ENCODE measurements at regions not wholly inside any gene's neighbourhood (a gene's known extent, or its start where the extent isn't known, plus 50 kb on each side); places are given as distances from the start of the nearest gene placed in this dataset.

GRCh38 chr12:86917121-86917520 is 660.9 kb upstream of the MGAT4C start:
- intact Hi-C loops (cut with DNase I): no loop called here
- no peak for TF ChIP-seq CTCF (IDR thresholded peaks at IDR 0.05)

GRCh38 chr12:86914721-86915120 is 658.5 kb upstream of the MGAT4C start:
- no peak overlapping the region for H3K9ac ChIP-seq (ENCODE audit: low read depth in 2 of 2, low read length in 2 of 2)
- intact Hi-C loops (cut with DNase I): no loop called here
- TF ChIP-seq CTCF (IDR thresholded peaks at IDR 0.05): no peak
- H3K27ac ChIP-seq: no peak overlapping the region
- no peaks in the 10 kb centered on the region for H3K4me1 ChIP-seq
- H3K36me3 ChIP-seq: no peaks in the 10 kb centered on the region
- H3K9me3 ChIP-seq: no peaks in the 10 kb centered on the region
- DNase-seq: no peak
- H3K27me3 ChIP-seq: no peaks in the 10 kb centered on the region
- no peak overlapping the region for H3K4me3 ChIP-seq

More at GRCh38 chr12:86917121-86917520, 660.9 kb upstream of the MGAT4C start:
- no peaks in the 10 kb centered on the region for H3K27me3 ChIP-seq
- no peak for DNase-seq
- H3K4me1 ChIP-seq: no peaks in the 10 kb centered on the region
- H3K36me3 ChIP-seq: no peaks in the 10 kb centered on the region
- H3K9me3 ChIP-seq: no peaks in the 10 kb centered on the region
- H3K4me3 ChIP-seq: no peak overlapping the region
- no peak overlapping the region for H3K27ac ChIP-seq
- no peak overlapping the region for H3K9ac ChIP-seq (ENCODE audit: low read depth in 2 of 2, low read length in 2 of 2)

DNA sequence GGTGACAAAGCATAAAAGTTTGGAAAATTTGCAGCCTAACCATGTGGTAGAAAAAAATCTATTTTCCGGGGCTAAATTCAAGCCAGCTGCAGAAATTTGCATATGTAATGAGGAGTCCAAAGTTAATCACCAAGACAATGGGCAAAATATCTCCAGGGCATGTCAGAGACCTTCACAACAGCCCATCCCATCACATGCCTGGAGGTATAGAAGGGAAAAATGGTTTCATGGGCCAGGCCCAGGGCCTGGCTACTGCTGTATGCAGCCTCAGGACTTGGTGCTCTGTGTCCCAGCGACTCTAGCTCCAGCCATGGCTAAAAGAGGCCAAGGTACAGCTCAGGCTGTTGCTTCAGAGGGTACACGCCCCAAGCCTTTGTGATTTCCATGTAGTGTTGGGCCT is 655.8 kb upstream of the MGAT4C start:
- H3K27me3 ChIP-seq: no peaks in the 10 kb centered on the region
- intact Hi-C loops (cut with DNase I): no loop called here
- no peak overlapping the region for H3K9ac ChIP-seq (ENCODE audit: low read depth in 2 of 2, low read length in 2 of 2)
- no peak for TF ChIP-seq CTCF (IDR thresholded peaks at IDR 0.05)
- H3K36me3 ChIP-seq: no peaks in the 10 kb centered on the region
- H3K4me3 ChIP-seq: no peak overlapping the region
- DNase-seq: no peak
- no peaks in the 10 kb centered on the region for H3K9me3 ChIP-seq
- H3K4me1 ChIP-seq: no peaks in the 10 kb centered on the region
- H3K27ac ChIP-seq: no peak overlapping the region

GRCh38 chr12:86903159-86903558 is 647.0 kb upstream of the MGAT4C start:
- no peak overlapping the region for H3K27ac ChIP-seq
- no peaks in the 10 kb centered on the region for H3K9me3 ChIP-seq
- no peak for TF ChIP-seq CTCF (IDR thresholded peaks at IDR 0.05)
- H3K9ac ChIP-seq (ENCODE audit: low read depth in 2 of 2, low read length in 2 of 2): no peak overlapping the region
- H3K27me3 ChIP-seq: no peaks in the 10 kb centered on the region
- DNase-seq: no peak
- H3K4me3 ChIP-seq: no peak overlapping the region
- H3K36me3 ChIP-seq: no peaks in the 10 kb centered on the region
- intact Hi-C loops (cut with DNase I): no loop called here
- no peaks in the 10 kb centered on the region for H3K4me1 ChIP-seq

GRCh38 chr12:86860776-86861175 is 604.6 kb upstream of the MGAT4C start:
- Histone ChIP-seq H3K27ac (no peak overlapping the region), H3K27me3 (no peaks in the 10 kb centered on the region), H3K9ac (ENCODE audit: low read depth in 2 of 2, low read length in 2 of 2) (no peak overlapping the region), H3K4me3 (no peak overlapping the region), H3K36me3 (no peaks in the 10 kb centered on the region), H3K9me3 (no peaks in the 10 kb centered on the region), H3K4me1 (no peaks in the 10 kb centered on the region)
- TF ChIP-seq CTCF (IDR thresholded peaks at IDR 0.05): no peak
- no peak for DNase-seq
- intact Hi-C loops (cut with DNase I): no loop called here

- Histone ChIP-seq H3K4me3 (no peak overlapping the region), H3K36me3 (no peaks in the 10 kb centered on the region), H3K9me3 (no peaks in the 10 kb centered on the region), H3K27me3 (no peaks in the 10 kb centered on the region), H3K4me1 (no peaks in the 10 kb centered on the region), H3K27ac (no peak overlapping the region), H3K9ac (ENCODE audit: low read depth in 2 of 2, low read length in 2 of 2) (no peak overlapping the region)
- intact Hi-C loops (cut with DNase I): no loop called here
- TF ChIP-seq CTCF (IDR thresholded peaks at IDR 0.05): no peak
- no peak for DNase-seq
These were observed 596.3 kb upstream of the MGAT4C start for GRCh38 chr12:86852451-86852850.
